GM18951 (cell line): ENCODE measurements at regions not wholly inside any gene's neighbourhood (a gene's known extent, or its start where the extent isn't known, plus 50 kb on each side); places are given as distances from the start of the nearest gene placed in this dataset.

Experiments
- POLR2A ChIP-seq: IDR thresholded peaks from 4 replicates; pipeline ENCODE4 v1.6.1; 2011; ENCODE audit warnings: mild to moderate bottlenecking; ENCODE audit not compliant: insufficient read length, insufficient read depth; ENCODE audit errors: extremely low read depth
- in situ Hi-C: fragments of 300-500 bp; cut with MboI; formaldehyde crosslinking; loops from one replicate; pipeline ENCODE4 v1.12.0; 2022; ENCODE audit warnings: low sequenced_read_pairs, mixed read lengths, inconsistent platforms; ENCODE audit not compliant: unreplicated experiment

DNA sequence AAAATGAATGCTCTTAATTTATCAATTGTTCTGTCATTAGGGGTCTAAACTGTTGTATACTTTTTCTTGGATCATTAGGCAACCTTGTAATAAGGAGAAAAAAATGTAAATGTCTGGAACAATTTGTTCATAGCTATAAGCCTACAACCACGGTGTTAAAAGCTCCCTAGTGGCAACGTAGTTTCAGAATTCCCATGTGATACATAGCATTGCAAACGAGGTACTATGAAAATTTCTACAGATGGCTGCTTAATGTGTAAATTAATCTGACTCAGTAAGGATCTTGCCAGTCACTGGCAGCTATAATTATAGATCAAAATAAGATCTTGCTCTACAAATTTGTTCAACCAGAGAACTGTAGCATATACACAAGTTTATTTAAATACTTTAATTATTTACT lies 304.1 kb upstream of the ADGRL4 start:
- TF ChIP-seq POLR2A: no peak

GRCh38 chr1:79304131-79304530 lies 297.6 kb upstream of the ADGRL4 start:
- in situ Hi-C loops: no loop called here
- TF ChIP-seq POLR2A: no peak

More for the DNA sequence above, 304.1 kb upstream of the ADGRL4 start:
- in situ Hi-C loops: no loop called here

GRCh38 chr1:79303040-79303439 lies 296.5 kb upstream of the ADGRL4 start:
- in situ Hi-C loops: no loop called here
- no peak for TF ChIP-seq POLR2A

DNA sequence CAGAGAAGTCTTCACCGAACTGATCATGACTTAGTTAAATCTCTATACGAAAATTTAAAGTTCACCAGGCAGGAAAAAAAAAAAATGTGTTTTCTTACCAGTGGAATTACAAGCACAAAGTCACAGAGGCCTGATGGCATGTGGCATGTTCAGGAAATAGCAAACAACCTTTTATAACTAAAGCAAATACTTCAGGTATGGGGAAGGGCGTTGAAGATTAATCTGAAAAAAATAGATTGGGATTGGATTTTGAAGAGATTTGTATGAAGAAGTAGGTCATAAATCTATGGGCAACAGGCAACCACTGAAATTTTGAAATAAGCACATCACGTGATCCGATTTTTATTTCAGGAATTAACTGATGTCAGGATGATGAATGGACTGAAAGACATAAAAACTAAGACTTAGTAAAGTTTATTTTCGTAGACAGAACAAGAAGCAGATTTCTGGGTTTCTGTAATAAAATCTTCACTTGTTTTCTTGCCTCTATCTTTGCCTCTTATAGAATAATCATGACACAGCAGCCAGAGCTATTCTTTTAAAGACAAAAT lies 295.9 kb upstream of the ADGRL4 start:
- TF ChIP-seq POLR2A: no peak
- in situ Hi-C loops: no loop called here

DNA sequence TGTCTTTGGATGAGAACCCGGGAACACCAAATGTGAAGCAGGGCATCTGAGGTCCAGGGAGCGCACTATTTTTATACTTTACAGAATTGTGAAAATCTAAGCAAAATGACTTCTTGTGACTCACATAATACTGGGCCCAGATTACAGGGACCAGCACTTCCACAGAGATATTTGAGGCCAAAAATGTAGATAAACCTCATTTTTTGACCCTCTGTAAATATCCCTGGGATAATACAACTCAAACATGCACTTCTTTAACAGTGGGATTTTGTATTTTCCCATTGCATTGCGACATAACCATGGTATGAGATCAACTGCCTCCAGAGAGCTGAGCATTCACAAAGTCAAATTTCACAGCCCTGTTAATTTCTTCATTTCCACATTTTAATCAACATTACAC lies 289.4 kb upstream of the ADGRL4 start:
- in situ Hi-C loops: no loop called here
- TF ChIP-seq POLR2A: no peak

DNA sequence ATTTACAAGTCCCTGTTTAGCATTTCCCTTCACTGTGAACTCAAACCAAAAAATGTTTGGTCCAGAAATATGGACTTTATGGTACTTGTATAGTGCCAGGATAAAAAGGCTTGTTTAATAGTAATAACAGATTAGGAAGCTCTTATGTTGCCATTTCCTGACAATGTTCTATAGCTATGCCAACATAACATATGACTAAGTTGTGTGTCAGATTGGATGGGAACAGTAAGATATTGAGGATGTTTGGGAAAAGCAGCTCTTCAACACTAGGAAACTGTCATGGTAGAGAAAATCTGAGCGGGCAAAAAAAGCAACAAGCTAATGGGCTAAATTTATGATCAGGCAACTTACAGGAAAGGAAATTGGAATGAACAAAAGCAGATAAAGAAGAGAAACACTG lies 287.1 kb upstream of the ADGRL4 start:
- in situ Hi-C loops: no loop called here
- TF ChIP-seq POLR2A: no peak

GRCh38 chr1:79290927-79291474 lies 284.5 kb upstream of the ADGRL4 start:
- in situ Hi-C loops: no loop called here

DNA sequence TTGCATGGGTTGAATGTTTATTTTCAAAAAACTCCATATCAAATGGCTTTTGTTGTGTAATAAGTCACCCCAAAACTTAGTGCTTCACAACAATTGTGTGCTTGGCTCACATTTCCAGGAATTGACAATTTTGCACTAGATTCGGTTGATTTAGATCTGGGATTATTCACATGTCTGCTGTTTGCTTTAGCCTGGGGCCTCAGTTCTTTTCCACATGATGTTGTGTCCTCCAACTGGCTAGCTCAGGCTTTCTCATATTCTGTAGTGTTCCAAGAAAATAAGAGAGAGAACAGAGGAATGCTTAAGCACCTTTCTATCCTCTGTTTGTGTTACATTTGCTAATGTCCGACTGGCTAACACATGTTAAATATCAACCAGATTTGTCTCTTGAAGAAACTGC lies 281.5 kb upstream of the ADGRL4 start:
- in situ Hi-C loops: no loop called here
- TF ChIP-seq POLR2A: no peak

More at GRCh38 chr1:79290927-79291474, 284.5 kb upstream of the ADGRL4 start:
- no peak for TF ChIP-seq POLR2A

- TF ChIP-seq POLR2A: no peak
- in situ Hi-C loops: no loop called here
These were observed 279.1 kb upstream of the ADGRL4 start for GRCh38 chr1:79285667-79286066.

DNA sequence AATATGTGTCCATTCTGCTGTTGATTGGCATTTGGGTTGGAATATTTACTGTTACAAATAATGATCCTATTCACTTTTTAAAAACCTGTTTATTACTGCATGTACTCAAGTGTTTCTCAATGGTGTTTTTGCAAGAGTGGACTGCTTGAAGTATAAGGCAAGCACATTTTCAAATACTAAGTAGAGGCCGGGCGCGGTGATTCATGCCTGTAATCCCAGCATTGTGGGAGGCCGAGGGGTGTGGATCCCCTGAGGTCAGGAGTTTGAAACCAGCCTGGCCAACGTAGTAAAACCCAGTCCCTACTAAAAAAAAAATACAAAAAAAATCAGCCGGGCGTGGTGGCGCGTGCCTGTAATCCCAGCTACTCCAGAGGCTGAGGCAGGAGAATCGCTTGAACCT lies 276.9 kb upstream of the ADGRL4 start:
- TF ChIP-seq POLR2A: no peak
- in situ Hi-C loops: no loop called here

- in situ Hi-C loops: no loop called here
- no peak for TF ChIP-seq POLR2A
These were observed 274.9 kb upstream of the ADGRL4 start for GRCh38 chr1:79281442-79281841.

DNA sequence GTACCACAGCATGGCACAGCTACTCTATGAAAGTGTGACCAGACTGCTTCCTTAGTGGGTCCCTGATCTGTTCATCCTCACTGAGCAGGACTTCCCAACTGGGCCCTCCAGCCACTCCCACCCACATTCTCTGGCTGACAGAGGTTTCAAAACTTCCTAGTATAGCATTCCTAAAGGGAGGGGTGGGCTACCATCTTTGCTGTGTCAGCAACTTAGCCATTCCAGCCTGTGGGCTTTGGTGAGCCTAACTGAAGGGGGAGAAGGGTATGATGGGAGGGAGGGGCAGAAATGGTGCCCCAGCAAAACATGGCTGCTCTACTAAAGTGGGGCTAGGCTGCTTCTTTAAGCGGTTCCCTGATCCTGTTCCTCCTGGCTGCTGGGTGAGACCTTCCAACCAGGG lies 265.2 kb upstream of the ADGRL4 start:
- in situ Hi-C loops: no loop called here
- no peak for TF ChIP-seq POLR2A

DNA sequence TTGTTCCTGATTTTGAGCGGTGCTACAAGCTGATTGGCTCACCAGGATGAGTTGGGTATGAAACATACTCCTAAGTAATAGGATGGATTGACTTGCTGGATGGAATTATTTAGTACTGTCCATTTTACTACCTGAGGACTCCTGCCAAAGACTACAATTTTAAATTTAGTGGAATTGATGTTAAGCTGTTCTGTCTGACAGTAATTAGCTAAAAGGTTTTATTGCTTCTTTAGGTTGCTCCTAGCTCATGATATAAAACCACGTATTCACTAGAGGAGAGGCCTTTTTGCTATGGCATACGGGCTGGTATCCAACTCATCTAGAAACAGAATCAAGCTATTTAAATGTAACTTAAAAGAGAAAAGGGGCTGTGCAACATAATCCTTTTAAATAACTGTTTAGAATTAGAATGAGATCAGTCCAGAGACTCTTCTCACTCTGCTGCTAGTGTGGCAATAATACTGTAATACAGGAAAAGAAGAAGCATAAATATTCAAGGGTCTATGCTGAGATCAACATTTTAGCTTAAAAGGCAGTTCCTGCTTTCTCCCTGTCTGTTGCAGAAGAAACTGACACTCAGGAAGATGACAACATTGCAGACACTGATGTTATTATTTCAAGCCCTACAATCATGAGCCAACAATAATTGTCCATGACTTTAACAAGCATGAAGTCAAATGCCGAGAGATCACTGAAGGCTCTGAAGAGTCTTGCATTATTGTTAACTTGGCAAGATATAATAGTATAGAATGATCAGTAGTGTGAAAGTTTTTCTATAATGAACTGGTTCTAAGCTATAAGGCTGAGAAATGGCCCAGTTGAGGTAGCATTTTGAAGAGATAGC lies 258.7 kb upstream of the ADGRL4 start:
- TF ChIP-seq POLR2A: no peak
- in situ Hi-C loops: no loop called here

- TF ChIP-seq POLR2A: no peak
- in situ Hi-C loops: no loop called here
These were observed 257.8 kb upstream of the ADGRL4 start for GRCh38 chr1:79264285-79264684.
